Stimulated activated CD4-positive, alpha-beta T cell treated with anti-CD3 and anti-CD28 coated beads, Interleukin-15, amount 100 ng/mL, for 48 hours (primary cell): ENCODE measurements at regions not wholly inside any gene's neighbourhood (a gene's known extent, or its start where the extent isn't known, plus 50 kb on each side); places are given as distances from the start of the nearest gene placed in this dataset.
"Not testable (repeated sequence)": the region's sequence is repeated elsewhere in the genome, so short reads cannot be mapped to it uniquely, and the experiment has no call there.

Experiments
- DNase-seq, 2 donors: peaks; one replicate each; pipeline ENCODE4 v3.0.0-alpha.2; 2020; ENCODE audit warnings: low read depth in 2 of 2

DNA sequence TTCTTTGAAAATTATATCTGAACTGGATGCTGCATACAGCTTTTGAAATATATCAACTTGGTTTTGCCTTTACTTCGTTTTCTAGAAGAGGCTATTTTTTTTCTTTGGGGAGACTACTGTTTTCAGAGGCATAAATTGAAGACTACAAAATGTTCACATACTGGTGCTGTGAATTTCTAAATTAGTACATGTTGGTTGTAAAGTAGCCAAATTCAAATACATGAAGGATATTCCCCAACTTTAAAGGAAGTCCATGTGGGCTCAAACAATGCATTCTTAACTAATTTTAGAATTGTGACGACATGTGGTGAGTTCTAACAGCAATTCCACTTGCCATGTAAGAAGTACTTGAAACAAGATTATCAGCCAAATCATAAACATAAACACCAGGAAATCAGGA, 295.7 kb downstream of the TUSC7 start:
- DNase-seq: no peak

DNA sequence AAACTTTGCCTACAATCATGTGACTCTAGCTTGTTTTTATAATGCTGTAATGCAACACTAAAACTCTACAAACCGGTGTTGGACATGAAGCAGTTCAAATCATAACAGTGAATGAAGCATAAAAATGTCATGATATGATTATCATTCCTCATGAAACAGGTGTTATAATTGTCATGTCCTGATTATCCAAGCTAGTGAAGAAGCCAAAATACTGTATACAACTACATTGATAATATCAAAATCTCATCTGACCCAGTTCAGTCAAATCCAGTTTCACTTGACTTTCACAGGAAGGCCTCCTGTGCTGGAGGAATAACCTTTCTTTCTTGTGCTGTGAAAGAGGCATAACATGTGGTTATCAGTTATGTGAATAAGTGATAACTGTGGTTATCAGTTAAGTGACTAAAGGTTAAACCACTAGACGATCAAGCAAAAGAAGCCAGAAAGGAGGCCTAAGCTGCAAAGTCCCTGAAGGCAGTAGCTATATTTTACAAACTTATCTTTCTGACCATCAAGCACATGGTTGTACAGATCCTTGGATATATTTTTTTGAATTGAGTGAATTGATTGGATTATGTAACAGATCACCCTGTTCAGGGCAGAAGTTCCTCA, 296.4 kb downstream of the TUSC7 start:
- DNase-seq: no peak

DNA sequence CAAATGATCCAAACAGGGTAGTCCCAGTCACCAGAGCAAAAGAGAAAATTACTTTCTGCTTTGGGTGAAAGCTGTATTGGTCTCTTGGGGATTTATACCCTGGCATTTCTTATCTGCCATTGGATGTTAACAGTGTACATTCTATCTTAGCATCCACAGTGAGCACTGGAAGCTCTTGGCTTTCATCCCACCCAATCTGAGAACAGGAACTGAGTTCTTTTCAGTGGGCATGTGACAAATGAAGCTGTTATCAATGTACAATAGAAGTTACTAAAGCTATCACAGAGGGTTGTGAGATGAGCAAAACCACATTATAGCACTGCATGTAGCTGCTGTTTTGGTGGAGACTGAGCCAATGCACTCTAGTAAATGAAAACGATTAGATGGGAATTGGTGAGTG, 300.7 kb downstream of the TUSC7 start:
- DNase-seq: no peak

DNA sequence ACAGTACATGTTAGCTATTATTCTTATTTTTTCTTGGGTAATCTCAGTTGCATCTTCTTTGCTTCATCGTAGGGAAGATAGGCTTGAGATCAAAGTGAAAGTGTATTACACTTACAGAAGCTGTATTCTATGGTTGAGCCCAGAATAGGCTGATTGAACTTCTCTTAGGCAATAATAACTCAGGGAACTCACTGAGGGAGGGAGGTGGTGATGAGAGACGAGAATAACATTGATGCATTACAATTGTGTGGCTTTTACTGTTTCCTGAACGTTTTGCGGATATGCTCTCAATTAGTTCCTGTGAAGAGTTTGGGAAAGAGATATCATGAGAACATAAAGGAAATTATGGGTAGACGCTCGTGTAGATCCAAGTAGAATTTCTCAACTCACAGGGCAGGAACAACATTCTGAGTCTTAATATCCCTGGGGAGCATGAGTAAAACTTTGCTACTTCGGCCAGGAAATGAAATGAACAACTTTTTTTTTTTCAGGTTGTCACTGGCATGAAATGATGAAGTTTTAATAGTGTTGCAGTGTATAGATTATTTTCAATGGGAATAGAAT, 302.2 kb downstream of the TUSC7 start:
- DNase-seq: no peak

DNA sequence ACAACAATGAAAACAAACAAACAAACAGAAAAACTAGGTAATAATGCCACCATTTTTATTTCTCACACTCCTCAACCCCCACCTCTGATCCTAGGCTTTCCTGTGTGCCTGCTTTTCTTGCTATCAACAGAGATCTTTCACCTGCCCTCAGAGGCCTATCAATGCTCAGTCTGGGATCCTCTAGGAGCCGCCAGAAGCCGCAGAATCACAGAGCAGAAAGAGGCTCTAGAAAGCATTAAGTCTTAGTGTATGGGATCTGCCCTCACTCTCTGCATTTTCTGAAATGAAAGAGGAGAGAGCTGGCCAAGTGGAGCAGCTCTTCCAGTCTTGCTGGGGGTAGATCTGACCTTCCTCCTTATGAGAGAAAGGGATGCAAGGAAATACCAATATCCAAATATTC, 306.8 kb downstream of the TUSC7 start:
- no peak for DNase-seq

DNA sequence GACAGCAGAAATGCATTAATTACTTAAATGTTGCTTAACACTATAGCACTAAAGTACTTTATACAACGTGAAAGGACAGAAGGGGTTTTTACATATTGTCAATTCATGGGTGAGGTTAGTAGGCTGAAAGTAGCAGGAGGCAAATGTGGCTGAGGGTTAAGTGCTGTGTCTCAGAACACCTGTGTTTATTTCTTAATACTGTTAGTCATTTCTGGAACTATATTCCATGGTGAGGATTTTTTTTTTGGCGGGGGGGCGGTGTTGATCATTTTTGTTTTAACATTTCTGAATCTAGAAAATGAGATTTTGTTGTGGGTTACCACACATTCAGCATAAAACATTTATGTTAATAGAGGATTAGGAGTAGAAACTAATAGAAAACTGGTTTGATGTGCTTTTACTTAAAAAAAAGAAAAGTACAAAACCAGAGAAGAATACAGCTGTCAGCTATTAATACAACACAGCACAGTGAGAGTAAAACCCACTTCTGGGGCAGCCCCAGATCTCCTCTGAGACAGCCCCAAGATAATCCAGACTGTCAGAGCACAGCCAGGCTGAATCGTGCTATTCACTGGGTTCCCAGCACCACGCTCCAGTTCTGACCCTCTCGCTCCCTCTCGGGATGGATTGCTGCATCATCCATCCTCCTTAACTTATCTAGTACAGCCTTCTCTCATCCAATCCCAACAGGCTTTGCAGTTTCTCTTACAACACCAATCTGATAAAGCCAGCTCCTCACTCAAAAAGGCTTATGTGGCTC, 307.7 kb downstream of the TUSC7 start:
- DNase-seq: no peak

DNA sequence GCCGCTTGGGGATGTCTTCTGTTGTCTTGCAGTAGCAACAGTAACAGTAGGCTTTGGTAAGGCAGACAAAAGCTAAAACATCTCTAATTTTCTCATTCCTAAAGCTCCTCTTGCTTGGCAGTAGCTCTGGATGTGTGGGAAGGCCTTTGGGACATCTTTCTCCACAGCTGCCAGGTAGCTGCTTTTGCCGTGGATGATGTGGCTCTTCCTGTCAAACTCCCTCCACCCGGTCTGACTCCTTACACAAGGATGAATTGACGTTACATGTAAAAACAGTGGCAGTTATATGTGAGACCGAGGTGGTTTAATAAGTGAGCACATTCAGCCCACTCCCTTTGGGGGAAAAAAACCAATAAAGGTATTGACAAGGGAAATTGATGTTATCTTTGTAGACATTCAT, 309.1 kb downstream of the TUSC7 start:
- DNase-seq: no peak

DNA sequence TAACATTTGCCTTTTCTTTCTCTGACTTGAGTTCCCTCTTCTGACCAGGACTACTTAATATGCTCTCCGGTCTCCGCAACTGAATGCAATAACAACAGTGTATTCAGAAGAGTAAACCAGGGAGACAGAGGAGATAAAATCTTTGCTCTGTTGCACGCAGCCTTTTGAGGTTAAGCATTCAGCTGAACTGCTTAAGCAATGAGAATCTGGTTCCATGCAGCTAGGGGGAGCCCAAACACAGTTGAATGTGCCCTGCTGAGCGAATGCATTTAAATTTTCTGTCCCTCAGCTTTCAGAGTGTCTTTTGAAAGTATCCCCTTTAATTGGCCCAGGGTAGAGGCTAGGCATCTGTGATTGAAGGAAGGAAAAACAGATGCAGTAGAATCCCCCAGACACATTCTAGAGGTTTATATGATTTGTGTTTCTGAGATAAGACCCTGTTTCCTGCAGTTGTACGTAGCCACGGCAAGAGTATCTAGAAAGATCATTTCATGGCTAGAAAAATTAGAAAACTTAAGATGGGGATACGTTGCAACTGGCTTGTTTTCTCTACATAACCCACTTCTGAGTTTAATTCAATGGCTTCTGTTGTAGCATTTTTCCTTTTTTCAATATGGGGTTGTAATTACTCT, 309.6 kb downstream of the TUSC7 start:
- DNase-seq: peak in 1 of 2 donors; percentile 4

DNA sequence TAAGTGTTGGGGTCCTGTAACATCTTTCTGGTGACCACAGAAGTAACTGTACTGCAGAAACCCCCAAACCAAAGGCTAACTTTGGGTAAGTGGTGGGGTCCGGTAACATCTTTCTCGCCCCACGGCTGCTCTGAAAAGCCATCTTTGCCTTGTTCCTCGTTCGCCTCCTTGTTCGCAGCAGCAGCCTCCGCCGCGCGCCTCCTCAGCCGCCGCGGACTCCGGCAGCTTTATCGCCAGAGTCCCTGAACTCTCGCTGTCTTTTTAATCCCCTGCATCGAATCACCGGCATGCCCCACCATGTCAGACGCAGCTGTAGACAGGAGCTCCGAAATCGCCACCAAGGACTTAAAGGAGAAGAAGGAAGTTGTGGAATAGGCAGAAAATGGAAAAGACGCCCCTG, 316.8 kb downstream of the TUSC7 start:
- no peak for DNase-seq

DNA sequence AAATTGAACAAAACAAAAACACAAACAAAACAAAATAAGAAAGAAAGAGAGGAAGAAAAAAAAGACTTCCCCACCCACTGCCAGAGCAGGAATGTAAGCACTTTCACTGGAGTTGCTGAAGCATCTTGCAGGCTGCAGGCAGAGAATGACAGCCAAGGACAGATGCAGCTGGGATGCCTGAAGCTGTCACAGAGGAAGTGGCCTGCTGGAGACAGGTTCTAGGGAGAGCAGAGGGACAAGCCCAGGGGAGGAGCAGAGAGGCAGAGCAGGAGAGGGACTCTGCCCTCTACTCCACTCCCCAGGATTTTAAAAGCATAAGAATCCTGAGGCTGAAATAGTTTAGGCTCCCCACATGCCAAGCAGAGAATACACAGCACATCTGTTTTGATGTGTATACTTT, 326.2 kb downstream of the TUSC7 start:
- DNase-seq: no peak

DNA sequence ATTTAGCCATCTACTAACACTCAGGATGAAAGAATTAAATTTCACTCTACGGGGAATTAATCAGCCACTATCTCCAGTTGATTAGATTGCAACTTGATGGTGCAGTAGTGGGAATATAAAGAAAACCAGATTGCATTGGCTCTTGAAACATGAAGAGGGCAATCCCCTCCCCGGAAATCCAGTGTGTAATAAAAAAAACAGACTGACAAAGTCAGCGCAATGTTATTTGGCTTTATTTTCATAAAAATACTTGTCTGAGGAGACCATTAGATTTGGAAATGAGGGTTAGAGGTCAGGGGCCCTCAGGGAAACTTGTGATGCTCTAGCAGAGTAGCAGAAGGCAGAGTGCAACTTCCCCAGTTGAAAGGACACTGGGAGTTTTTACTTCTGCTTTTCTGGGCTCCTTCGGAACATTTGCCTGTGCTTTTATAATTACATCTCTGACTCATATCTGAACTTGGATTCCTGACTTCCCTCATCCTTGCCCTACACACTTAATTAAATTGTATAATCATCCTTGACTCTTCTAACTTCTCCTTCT, 326.8 kb downstream of the TUSC7 start:
- DNase-seq: no peak

DNA sequence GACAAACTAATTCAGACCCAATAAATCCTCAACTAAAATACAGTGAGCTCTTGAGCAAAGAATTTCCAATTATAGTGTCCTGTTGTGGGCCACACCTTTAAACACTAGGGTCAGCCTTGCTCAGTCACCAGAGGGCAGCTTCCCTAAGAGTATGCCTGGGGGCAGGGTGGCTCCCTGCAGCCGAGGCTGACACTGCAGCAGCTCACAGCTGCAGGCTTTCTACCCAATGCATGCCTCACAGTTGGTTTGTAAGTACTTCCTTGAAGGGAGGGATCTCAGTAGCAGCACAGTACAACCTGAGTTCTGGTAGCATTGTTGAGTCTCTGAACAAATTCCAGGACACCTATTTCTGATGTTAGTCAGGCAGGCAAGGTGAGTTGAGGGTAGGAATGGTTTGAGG, 335.6 kb downstream of the TUSC7 start:
- DNase-seq: no peak

DNA sequence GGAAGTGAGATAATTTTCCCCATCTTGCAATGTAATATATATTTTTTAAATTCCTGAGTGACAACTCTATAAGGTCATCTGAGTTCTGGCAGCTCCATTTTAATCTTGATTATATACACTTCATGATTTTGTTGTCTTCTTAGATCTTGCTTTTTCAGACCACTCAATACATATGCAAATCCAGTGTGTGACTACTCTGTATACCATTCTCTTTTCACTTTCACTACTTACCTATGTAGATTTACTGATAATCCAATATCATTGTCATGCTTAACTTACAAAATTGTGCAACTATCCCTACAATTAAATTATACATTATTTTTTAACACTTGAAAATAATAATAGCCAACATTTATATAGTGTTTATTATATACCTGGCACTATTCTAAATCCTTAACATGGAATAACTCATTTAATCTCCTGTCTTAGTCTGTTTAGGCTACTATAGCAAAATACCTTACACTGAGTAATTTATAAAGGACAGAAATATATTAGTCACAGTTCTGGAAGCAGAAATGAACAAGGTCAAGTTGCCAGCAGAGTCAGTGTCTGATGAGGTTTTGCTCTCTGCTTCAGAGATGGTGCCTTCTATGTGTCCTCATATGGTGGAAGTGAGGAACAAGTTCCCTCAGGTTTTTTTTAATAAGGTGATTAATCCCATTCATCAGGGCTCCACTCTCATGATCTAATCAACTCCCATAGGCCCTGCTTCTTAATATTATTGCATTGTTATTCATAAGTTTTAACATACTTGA, 338.5 kb downstream of the TUSC7 start:
- no peak for DNase-seq

DNA sequence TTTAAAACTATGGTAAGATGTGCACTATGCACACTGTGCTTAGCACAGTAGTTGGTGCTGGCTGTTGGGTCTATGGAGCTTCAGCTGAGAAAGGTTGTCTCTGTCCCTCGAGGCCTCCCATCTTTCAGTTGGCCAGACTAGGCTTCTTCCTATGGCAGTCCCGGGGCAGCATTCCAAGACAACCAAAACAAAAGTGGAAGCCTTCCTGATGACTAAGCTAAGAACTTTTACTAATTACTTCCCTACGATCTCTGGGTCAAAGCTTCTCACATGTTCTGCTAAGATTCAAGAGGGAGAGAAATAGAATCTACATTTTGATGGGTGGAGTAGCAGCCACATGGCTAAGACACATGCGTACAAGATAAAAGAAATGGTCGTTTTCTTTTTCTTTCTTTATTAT, 342.8 kb downstream of the TUSC7 start:
- DNase-seq: no peak

DNA sequence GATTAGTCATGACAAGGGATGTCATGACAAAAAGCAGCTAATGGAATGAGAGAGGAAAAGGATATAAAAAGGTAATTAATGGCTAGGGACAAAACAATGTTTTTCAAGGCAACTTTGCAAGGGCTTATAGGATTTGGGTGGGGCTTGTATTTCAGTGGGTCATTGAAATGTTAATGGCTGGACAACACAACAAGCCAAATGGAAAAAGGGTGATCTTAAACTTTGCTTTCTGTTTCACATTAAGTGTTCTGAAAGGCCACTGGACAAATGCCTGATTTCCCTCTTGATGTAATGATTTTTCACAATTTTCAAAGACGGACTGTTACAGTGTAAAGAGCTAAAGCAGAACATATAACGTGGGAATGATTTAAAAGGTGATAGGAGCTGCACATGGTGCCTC, 345.0 kb downstream of the TUSC7 start:
- no peak for DNase-seq

DNA sequence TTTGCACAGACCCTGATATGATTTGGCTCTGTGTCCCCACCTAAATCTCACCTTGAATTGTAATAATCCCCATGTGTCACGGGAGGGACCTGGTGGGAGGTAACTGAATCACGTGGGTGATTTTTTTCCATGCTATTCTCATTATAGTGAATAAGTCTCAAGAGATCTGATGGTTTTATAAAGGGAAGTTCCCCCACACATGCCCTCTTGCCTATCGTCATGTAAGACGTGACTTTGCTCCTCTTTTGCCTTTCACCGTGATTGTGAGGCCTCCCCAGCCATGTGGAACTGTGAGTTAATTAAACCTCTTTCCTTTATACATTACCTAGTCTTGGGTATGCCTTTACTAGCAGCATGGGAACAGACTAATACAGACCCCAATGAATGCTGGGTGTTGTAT, 347.4 kb downstream of the TUSC7 start:
- not testable (repeated sequence) for DNase-seq

DNA sequence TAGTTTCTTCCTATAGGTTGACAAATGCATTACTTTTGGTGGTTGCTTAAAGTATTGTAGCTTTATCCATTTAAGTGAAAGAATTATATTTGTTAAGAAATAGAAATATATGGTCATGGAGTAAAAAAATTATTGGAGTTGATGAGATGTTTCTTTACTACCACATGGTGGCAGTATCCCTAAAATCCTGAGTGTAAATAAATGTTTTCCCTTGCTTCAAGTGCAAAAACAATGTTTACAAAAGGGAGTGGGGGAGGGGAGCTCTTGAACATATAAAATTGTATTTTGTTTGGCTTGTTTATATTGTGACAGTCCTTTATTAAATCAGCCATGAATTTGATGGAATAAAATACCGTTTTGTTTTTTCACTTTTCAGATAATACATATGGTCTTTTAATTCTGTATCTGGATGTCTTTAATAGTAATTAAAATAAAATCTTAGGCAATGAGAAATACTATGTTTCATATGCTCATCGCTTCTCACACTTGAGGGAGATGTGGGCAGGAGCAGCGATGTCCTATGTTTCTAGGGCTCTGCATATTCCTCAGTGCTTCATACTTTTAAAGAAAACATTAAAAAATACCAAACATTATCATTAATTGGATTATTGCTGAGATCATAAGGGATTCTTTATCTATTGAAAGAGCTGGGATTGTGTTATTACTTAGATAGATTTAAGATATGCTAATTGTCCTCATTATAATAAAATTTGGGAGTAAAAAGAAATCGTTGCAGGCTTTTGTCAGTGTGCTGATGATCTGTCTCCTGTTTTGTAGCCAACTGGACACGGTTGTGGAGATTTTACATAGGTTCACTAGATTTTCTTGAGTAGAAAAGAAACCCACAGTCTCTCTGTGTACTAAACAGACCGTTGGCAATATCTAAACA, 349.7 kb downstream of the TUSC7 start:
- no peak for DNase-seq

DNA sequence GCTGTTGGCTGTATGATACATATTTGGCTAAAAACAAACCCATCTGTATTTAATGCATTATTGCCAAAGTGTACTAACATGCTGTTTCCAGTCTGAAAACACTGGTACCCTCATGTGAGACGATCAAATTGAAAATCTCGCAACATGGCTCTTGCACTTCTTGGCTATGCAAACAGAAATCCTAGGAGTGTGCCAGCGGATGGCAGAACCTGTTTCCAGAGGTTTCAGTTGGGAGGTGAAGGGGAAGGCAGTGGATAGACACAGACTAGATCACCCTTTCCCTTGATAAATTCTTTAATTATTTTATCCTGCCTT, 350.3 kb downstream of the TUSC7 start:
- no peak for DNase-seq

DNA sequence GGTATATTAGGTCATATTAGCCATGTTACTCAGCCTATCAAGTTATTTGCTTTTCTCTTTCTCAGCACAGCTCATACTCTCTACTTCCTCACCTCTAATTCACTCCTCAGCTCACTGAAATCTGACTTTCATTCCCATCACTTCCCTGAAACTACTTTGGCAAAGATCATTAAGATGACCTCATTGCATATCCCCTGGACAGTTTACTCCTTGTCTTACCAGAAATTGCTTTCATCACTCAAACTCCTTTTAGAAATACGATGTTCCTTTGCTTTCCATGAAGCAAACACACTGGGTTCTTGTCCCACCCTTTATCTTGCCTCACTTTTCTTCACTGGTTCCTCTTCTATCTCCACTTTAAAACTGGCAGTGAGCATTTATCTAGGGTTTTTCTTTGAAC, 354.4 kb downstream of the TUSC7 start:
- DNase-seq: no peak

DNA sequence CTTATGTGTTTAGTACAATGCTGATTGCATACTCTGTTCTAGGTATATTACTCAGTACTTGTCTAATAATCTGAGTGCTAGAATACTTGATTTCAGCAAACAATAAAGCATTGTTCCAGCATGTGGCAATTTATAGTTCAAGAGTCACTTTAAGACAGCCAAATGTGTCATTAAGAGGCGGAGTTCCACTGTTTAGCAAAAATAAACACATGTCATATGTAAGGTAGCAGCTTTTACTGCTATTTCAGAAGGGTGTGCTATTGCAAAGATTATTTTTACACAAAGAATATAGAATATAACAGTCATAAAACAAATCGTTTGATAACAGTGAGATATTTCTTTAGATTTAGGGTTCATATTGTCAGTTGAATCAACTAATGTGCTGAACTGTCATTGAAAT, 358.7 kb downstream of the TUSC7 start:
- no peak for DNase-seq

DNA sequence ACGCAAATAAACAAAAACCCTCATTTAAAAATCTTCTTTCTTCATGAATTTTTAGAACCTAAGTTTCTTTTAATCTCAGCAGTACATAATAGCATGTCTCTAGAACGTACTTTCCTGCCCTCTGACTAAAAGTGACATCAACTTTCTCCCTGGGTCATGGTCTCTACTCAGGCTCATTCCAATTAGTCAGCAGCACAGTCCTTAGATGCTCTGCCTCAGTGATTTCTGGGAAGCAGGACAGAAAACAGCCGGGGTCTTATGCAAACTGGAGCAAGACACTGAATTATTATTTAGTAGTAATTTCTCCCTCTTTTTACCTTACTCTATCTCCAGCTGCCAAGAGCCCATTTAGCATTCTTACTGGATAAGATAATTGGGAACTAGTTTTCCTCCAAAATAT, 365.2 kb downstream of the TUSC7 start:
- DNase-seq: no peak
